NCI-H146 treated with DMSO at 0.1 percent for 48 hours (cell line): ENCODE measurements at regions not wholly inside any gene's neighbourhood (a gene's known extent, or its start where the extent isn't known, plus 50 kb on each side); places are given as distances from the start of the nearest gene placed in this dataset.
A peak's percentile ranks its signal among the peaks of the same experiment; 100 is the strongest.

Experiments
- DNase-seq: peaks from one replicate; lab custom pipeline; 2025; ENCODE audit not compliant: unreplicated experiment; lab: John Stamatoyannopoulos, UW

DNA sequence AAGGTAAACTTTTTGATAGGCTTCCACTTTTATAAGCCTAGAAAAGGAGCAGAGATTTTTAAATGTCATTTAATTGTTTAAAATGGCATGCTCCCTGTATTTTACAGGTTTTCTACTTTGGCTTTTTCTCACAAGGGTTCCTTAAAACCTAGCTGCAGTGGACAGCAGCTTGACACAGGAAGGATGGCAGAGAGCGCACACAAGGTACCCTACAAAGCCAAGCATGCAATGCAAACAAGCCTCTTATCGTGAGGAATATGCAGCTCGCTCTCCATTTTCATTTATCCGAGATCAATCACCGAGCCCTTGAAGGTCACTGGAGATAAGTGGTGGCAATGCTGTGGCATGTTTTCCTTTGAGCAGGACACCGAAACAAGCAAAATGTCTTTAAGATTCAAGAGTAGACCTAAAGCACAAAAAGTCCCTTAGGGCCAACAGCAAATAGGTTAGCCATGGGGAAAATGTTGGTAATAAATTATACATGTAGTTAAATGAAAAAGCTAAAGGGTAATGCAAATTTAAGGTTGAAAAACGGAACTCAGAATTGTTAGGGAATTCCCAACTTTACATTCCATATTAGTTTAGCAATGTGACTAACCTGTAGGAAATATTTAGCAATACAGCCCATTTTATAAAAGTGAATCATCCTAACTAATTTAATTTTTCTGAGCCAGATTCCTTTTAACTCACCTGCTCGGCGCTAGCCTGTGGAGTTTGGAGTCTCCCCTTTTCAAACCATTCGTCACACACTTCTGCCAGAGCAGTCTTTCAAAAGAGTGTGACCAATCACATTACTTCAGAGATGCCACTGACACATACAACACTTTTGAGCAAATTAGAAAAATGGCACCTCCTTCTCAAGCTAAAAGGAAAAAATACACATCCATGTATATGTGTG is 337.9 kb upstream of the PKDCC start:
- DNase-seq: peak; percentile 37

DNA sequence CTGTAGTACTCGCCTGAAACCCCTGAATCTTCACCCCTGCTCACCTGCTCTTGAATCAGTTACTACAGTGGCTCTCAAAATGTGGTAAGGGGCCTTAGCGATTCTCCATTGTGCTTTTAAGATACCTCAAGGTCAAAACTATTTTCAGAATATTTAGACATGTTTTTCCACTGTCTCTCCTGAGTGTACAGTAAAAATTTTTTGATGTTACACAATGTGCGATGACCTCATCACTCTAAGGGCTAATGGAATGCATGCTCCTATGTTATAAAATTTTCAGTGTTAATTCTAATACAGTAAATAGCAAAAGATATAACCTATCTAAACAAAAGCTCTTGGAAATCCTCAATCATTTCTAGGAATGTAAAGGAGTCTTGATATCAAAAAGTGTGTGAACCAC is 336.9 kb upstream of the PKDCC start:
- DNase-seq: no peak

- no peak for DNase-seq
Measured at GRCh38 chr2:41711736-41712135, 336.1 kb upstream of the PKDCC start.

- DNase-seq: peak; percentile 91
Measured at GRCh38 chr2:41716497-41716896, 331.3 kb upstream of the PKDCC start.

- DNase-seq: no peak
Measured at GRCh38 chr2:41717839-41718238, 330.0 kb upstream of the PKDCC start.

- DNase-seq: no peak
Measured at GRCh38 chr2:41718705-41719104, 329.1 kb upstream of the PKDCC start.

DNA sequence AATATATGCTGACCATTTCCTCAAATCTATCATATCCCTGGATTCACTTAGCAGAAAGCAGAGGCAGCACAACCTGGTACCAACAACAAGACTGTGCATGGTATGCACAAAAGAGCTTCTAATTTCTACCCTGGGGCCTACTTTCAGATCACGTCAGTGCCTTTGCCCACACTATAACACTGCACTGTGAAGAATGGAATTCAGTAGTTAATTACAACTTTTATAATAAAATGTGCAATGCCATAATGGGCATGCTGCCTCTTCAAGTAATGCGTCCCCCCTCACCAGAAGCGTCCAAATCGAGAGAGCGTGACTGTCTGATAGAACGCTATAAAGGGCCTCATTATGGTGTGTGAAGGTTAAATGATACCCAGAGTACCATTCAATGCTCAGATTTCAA is 328.1 kb upstream of the PKDCC start:
- no peak for DNase-seq

GRCh38 chr2:41720331-41721251 is 327.2 kb upstream of the PKDCC start:
- DNase-seq: no peak

- DNase-seq: peak; percentile 39
Measured at GRCh38 chr2:41722668-41723369, 325.0 kb upstream of the PKDCC start.

- DNase-seq: peak; percentile 40
Measured at GRCh38 chr2:41723526-41723925, 324.3 kb upstream of the PKDCC start.

DNA sequence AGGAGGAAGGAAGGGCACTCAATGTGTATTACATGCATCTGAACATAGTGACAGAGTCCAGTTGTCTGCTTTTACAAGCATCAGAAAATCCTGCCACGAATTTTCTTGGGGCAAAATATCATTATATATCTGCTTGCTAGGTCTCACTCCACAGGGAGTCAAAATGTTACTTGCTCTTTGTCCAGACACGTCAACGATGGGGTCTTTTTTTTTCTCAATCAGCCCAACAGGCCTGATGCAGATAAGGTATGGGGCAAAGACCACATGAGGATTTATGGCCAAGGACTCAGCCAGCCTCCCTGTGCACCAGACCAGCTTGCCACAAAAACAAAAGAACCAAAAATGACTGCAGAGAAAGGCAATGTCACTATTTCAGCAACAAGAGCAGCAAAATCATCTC is 323.4 kb upstream of the PKDCC start:
- DNase-seq: no peak

DNA sequence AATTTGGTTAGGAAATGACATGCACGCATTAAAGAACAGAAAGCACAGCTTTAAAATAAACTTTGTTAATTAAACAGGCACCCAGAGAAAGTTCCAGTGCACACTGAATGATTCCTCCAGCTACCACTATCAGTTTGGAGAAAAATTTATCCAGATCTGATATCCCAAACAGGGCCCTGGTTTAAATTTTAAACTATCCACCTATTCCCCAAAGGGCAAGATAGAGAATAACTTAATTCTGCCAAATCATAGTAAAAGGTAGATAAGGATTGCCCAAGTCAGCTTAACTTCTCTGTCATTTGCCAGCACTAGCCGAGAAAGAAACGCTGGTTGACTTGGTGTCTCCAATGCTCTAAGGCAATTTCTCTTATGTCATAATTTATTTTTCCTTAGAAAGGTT is 321.9 kb upstream of the PKDCC start:
- DNase-seq: no peak

GRCh38 chr2:41726364-41726763 is 321.5 kb upstream of the PKDCC start:
- no peak for DNase-seq

GRCh38 chr2:41727152-41727551 is 320.7 kb upstream of the PKDCC start:
- no peak for DNase-seq

- DNase-seq: no peak
Measured at GRCh38 chr2:41727711-41728110, 320.1 kb upstream of the PKDCC start.

DNA sequence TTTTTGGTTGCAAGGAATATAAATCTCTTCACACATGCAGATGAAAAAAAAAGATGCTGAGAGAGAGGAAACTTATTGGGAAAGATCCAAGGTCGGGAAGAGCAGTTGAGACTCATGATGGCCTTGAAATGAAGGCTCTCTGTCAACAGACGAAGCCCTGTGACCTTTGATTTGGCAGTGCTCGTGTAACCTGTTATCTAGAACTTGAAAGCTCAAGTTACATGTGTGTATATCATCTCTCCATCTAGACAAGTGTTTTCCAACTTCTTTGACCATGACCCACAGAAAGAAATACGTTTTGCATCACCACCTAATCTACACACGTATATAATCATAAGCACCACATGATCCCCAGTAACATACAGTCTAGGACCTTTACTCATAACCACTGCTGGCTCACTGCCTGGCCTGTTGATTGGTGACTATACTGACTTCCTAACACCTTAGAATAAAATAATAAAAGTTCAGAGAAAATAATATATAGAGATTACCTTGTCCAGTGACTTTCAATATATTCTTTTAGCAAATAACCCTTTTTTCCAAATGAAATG is 319.0 kb upstream of the PKDCC start:
- DNase-seq: no peak

- DNase-seq: no peak
Measured at GRCh38 chr2:41729800-41730364, 317.9 kb upstream of the PKDCC start.

- no peak for DNase-seq
Measured at GRCh38 chr2:41735006-41735405, 312.8 kb upstream of the PKDCC start.

DNA sequence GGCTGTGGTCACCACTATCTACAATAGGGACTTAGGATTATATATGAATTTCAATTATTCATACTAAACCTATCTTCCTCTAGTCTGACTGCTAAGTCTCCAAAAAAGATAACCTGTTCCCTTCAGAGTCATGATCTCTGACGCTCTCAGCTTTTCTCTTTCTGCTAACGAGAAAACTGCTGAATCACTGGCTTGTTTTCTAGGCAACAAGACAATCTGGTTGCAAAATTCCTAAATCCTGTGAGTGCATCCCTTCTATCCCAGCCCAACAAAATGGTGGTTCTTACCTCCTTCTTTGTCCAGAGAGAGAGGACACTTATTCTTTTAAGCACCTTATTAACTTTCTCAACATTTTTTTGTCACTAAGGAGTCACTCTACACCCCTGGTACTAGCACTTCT is 312.3 kb upstream of the PKDCC start:
- DNase-seq: no peak

DNA sequence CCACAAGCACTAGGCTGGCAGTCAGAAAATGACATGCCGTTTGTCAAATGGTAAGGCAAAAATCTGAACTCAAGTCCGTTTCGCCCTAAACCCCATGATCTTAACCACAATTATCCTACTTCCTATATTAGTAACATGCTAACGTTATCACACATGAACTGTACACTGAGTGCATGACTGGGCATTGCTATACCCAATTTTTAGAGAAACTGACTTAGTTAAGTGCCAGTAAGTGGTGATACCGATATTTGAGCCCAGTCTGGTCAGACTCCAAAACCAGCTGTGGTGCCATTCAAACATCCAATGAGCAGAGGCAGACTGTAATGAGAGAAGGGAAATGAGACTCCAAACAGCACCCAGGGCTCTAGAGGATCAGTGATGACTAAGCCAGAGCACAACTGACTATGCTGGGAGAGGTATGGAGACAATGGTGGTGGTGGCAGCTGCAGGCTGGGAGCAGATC is 311.7 kb upstream of the PKDCC start:
- DNase-seq: no peak

DNA sequence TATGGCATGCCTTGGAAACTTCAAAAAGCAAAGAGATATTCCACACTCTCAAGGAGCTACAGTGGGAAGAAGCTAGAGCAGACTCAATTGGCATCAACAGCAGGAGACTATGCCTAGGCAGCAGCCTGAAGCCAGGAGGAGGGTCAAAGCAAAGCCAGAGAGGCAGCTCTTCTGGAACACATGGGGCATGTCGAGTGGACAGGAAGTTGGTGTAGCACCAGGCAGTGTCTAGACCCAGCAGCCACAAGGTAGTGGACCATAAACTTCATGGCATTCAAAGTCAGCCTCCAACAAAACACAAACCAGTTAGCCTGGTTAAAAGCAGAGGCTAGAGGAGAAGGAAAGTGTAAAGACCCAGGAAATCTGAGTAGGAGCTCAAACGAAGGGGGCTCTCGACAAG is 311.2 kb upstream of the PKDCC start:
- no peak for DNase-seq
